ENCODE measurements at regions not wholly inside any gene's neighbourhood (a gene's known extent, or its start where the extent isn't known, plus 50 kb on each side); places are given as distances from the start of the nearest gene placed in this dataset.
A peak's percentile ranks its signal among the peaks of the same experiment; 100 is the strongest.

DNA sequence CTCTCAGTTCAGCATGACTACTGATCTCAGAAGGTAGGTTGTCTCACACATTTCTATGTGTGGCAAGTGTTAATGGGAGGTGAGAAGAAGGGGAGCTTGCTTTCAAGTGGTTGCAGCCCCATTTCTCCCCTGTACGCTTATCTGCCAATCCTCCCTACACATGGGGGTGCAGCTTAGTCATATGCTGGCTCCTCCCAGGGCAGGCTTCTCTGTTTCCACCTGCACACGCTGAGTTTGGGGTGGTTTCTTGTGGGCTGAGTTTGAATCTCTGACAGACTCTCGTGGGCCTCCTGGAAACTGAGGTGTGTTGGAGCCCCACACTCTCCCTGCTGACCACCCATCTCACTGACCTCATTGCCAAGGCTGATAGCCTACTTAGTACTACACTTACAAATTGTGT lies 435.8 kb upstream of the MTPN start:
- ATAC-seq (ENCODE audit: low read depth), result no peak
- no peak overlapping the region for H3K4me3 Mint-ChIP-seq
- TF ChIP-seq EZH2 (IDR thresholded peaks at IDR 0.05; ENCODE audit: borderline replicate concordance, insufficient read depth, low read depth, low read length, poor library complexity, severe bottlenecking), result no peak
- TF ChIP-seq, protein P1, sequence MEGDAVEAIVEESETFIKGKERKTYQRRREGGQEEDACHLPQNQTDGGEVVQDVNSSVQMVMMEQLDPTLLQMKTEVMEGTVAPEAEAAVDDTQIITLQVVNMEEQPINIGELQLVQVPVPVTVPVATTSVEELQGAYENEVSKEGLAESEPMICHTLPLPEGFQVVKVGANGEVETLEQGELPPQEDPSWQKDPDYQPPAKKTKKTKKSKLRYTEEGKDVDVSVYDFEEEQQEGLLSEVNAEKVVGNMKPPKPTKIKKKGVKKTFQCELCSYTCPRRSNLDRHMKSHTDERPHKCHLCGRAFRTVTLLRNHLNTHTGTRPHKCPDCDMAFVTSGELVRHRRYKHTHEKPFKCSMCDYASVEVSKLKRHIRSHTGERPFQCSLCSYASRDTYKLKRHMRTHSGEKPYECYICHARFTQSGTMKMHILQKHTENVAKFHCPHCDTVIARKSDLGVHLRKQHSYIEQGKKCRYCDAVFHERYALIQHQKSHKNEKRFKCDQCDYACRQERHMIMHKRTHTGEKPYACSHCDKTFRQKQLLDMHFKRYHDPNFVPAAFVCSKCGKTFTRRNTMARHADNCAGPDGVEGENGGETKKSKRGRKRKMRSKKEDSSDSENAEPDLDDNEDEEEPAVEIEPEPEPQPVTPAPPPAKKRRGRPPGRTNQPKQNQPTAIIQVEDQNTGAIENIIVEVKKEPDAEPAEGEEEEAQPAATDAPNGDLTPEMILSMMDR (IDR thresholded peaks at IDR 0.05), result no peak
- no peaks in the 10 kb centered on the region for H3K9me3 Mint-ChIP-seq (ENCODE audit: insufficient read depth)
- ChIA-PET POLR2A (no interaction called here), CTCF (no interaction called here)
- H3K9ac ChIP-seq (ENCODE audit: low read length), result no peak overlapping the region
- no peaks in the 10 kb centered on the region for H3K79me2 ChIP-seq (ENCODE audit: control insufficient read depth, insufficient read depth, low read length)
- H3K9me3 ChIP-seq (ENCODE audit: control extremely low read depth in 1 of 3, control insufficient read depth in 2 of 3, insufficient read depth in 1 of 3, low read length in 2 of 3), result no peaks in the 10 kb centered on the region
- H3K4me1 Mint-ChIP-seq, result no peaks in the 10 kb centered on the region
- no peaks in the 10 kb centered on the region for H3K36me3 ChIP-seq (replicated peaks in 1 of 2; ENCODE audit: control extremely low read depth in 1 of 2, control insufficient read depth in 1 of 2, extremely low read depth in 1 of 2, insufficient read depth in 2 of 2, low read length in 1 of 2)
- H3K27ac ChIP-seq (ENCODE audit: low read length in 2 of 2), result no peak overlapping the region
- H3K4me2 ChIP-seq (replicated peaks; ENCODE audit: low read depth, low read length, poor library complexity, severe bottlenecking), result no peak overlapping the region
- no peak overlapping the region for H3K27ac Mint-ChIP-seq
- H3K4me1 ChIP-seq (ENCODE audit: control insufficient read depth in 2 of 2, insufficient read depth in 2 of 2, low read length in 2 of 2), result no peaks in the 10 kb centered on the region
- intact Hi-C loops (cut with micrococcal nuclease), result no loop called here
- no peaks in the 10 kb centered on the region for H3K27me3 Mint-ChIP-seq
- no peaks in the 10 kb centered on the region for H4K20me1 ChIP-seq (ENCODE audit: control insufficient read depth, insufficient read depth, low read length, poor library complexity, severe bottlenecking)
- no peak for DNase-seq
- WGBS (ENCODE audit: insufficient coverage), result 100% methylated on average over 1 of the region's 3 CpGs
- H2AFZ ChIP-seq (ENCODE audit: insufficient read depth, low read depth, low read length, poor library complexity, severe bottlenecking), result no peak overlapping the region
- H3K4me3 ChIP-seq (ENCODE audit: control extremely low read depth in 1 of 5, extremely low read depth in 1 of 5, insufficient read depth in 1 of 5, low read depth in 2 of 5, low read length in 4 of 5), result no peak overlapping the region
- no peaks in the 10 kb centered on the region for H3K27me3 ChIP-seq (replicated peaks in 1 of 4; ENCODE audit: control extremely low read depth in 1 of 4, control insufficient read depth in 3 of 4, insufficient read depth in 4 of 4, low read length in 3 of 4)

DNA sequence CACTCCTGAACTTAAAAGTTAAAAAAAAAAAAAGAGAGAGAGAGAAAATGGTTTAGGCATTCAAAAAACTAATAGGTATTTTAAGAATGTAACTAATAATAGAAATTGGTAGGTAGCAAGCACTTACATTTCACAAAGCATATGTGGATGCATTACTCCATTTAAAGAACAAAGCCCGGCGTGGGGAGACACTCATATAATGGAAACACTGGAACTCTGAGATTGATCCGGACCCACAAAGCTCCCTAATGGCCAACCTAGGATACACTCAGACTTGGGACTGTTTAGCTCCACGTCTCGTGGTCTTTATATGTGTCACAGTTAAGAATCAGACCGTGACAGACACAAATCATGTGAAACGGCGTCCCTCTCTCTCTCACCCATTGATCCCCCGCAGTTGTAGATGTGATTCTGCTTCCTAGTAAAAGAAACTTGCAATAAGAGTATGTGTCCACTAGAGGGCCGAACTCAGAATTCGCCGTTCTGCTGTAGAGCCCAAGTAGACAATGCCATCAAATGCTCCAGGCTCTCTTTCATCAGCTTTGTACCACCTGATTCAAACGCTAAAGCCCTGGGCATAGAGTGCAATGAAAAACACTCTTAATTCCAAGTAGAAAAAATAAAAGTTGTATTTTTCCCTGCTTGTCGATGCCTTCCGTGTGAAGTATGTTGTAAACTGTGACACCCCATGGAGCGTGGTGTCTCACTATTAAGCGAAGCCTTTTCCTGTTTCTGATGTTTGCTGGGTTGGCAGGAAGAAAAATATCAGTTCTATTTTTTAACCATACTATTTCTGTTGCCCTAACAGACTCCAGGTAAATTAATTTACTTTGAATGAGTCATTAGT lies 429.0 kb upstream of the MTPN start:
- Mint-ChIP-seq H3K9me3 (ENCODE audit: insufficient read depth) (no peaks in the 10 kb centered on the region), H3K4me1 (peaks cover 3% of the 10 kb centered on the region), H3K4me3 (no peak overlapping the region), H3K27me3 (no peaks in the 10 kb centered on the region), H3K27ac (no peak overlapping the region)
- no peak overlapping the region for H3K4me3 ChIP-seq (ENCODE audit: control extremely low read depth in 1 of 5, extremely low read depth in 1 of 5, insufficient read depth in 1 of 5, low read depth in 2 of 5, low read length in 4 of 5)
- peak overlapping the region; percentile 34 for H2AFZ ChIP-seq (ENCODE audit: insufficient read depth, low read depth, low read length, poor library complexity, severe bottlenecking)
- H4K20me1 ChIP-seq (ENCODE audit: control insufficient read depth, insufficient read depth, low read length, poor library complexity, severe bottlenecking), result no peaks in the 10 kb centered on the region
- no peaks in the 10 kb centered on the region for H3K27me3 ChIP-seq (replicated peaks in 1 of 4; ENCODE audit: control extremely low read depth in 1 of 4, control insufficient read depth in 3 of 4, insufficient read depth in 4 of 4, low read length in 3 of 4)
- peak overlapping the region; percentile 43 for H3K4me2 ChIP-seq (replicated peaks; ENCODE audit: low read depth, low read length, poor library complexity, severe bottlenecking)
- H3K9ac ChIP-seq (ENCODE audit: low read length), result no peak overlapping the region
- H3K36me3 ChIP-seq (replicated peaks in 1 of 2; ENCODE audit: control extremely low read depth in 1 of 2, control insufficient read depth in 1 of 2, extremely low read depth in 1 of 2, insufficient read depth in 2 of 2, low read length in 1 of 2), result no peaks in the 10 kb centered on the region
- TF ChIP-seq EZH2 (IDR thresholded peaks at IDR 0.05; ENCODE audit: borderline replicate concordance, insufficient read depth, low read depth, low read length, poor library complexity, severe bottlenecking), result no peak
- TF ChIP-seq, protein P1 (IDR thresholded peaks at IDR 0.05), result peak; percentile 91
- ChIA-PET CTCF (interaction anchor here (0.7 kb wide), 1 partner anchor 9 kb away, joined by 4 read pairs; no protein-coding TSS in a partner anchor), POLR2A (no interaction called here)
- no peak overlapping the region for H3K27ac ChIP-seq (ENCODE audit: low read length in 2 of 2)
- 52% methylated on average over 5 of the region's 17 CpGs for WGBS (ENCODE audit: insufficient coverage)
- peak; percentile 45 for ATAC-seq (ENCODE audit: low read depth)
- H3K9me3 ChIP-seq (ENCODE audit: control extremely low read depth in 1 of 3, control insufficient read depth in 2 of 3, insufficient read depth in 1 of 3, low read length in 2 of 3), result no peaks in the 10 kb centered on the region
- no peaks in the 10 kb centered on the region for H3K79me2 ChIP-seq (ENCODE audit: control insufficient read depth, insufficient read depth, low read length)
- intact Hi-C loops (cut with micrococcal nuclease), result loop anchor here (5.0 kb wide), 1 partner anchor 604 kb away; no protein-coding TSS in a partner anchor
- peak; percentile 51 for DNase-seq
- H3K4me1 ChIP-seq (ENCODE audit: control insufficient read depth in 2 of 2, insufficient read depth in 2 of 2, low read length in 2 of 2), result peaks cover 0 to 4% of the 10 kb centered on the region in 2 donors

Data from B cell (primary cell).